ENCODE measurements at regions not wholly inside any gene's neighbourhood (a gene's known extent, or its start where the extent isn't known, plus 50 kb on each side); places are given as distances from the start of the nearest gene placed in this dataset.

- TF ChIP-seq EZH2 (IDR thresholded peaks at IDR 0.05; ENCODE audit: borderline replicate concordance, low read depth, low read length, severe bottlenecking) (no peak), POLR2A (IDR thresholded peaks at IDR 0.05; ENCODE audit: low read depth, low read length) (no peak), POLR2AphosphoS5 (IDR thresholded peaks at IDR 0.05; ENCODE audit: insufficient read depth, low read depth, low read length) (no peak), JUN (IDR thresholded peaks at IDR 0.05; ENCODE audit: borderline replicate concordance, insufficient read depth, insufficient read length, low read depth) (no peak), MYC (IDR thresholded peaks at IDR 0.05; ENCODE audit: low read depth, low read length) (no peak), MAX (IDR thresholded peaks at IDR 0.05; ENCODE audit: insufficient read depth, insufficient read length) (no peak), FOS (IDR thresholded peaks at IDR 0.05; ENCODE audit: borderline replicate concordance, insufficient read depth, low read length) (no peak)
- TF ChIP-seq, protein P1, sequence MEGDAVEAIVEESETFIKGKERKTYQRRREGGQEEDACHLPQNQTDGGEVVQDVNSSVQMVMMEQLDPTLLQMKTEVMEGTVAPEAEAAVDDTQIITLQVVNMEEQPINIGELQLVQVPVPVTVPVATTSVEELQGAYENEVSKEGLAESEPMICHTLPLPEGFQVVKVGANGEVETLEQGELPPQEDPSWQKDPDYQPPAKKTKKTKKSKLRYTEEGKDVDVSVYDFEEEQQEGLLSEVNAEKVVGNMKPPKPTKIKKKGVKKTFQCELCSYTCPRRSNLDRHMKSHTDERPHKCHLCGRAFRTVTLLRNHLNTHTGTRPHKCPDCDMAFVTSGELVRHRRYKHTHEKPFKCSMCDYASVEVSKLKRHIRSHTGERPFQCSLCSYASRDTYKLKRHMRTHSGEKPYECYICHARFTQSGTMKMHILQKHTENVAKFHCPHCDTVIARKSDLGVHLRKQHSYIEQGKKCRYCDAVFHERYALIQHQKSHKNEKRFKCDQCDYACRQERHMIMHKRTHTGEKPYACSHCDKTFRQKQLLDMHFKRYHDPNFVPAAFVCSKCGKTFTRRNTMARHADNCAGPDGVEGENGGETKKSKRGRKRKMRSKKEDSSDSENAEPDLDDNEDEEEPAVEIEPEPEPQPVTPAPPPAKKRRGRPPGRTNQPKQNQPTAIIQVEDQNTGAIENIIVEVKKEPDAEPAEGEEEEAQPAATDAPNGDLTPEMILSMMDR (IDR thresholded peaks at IDR 0.05; ENCODE audit: extremely low read depth in 1 of 2, insufficient read depth in 1 of 2, low read depth in 1 of 2, low read length in 2 of 2) = no peak
These were observed 63.0 kb upstream of the CALM2 start for GRCh38 chr2:47239119-47239969.
